ENCODE measurements at regions not wholly inside any gene's neighbourhood (a gene's known extent, or its start where the extent isn't known, plus 50 kb on each side); places are given as distances from the start of the nearest gene placed in this dataset.

- H3K27me3 ChIP-seq (ENCODE audit: insufficient read depth) = no peaks in the 10 kb centered on the region
- Mint-ChIP-seq H3K4me3 (no peak overlapping the region), H3K4me1 (peaks cover 55% of the 10 kb centered on the region), H3K9me3 (no peaks in the 10 kb centered on the region), H3K27ac (no peak overlapping the region), H3K27me3 (ENCODE audit: insufficient read depth, low read depth, poor library complexity) (peaks cover 7% of the 10 kb centered on the region), H3K36me3 (ENCODE audit: low read depth) (no peaks in the 10 kb centered on the region; the same call in 2 of the 3 replicates)
- no peak overlapping the region for H3K4me2 ChIP-seq
- H3K79me2 ChIP-seq (replicated peaks; ENCODE audit: insufficient read depth) = 0 out of 2 replicates have a peak, but pooled peaks cover 5% of the 10 kb centered on the region
- TF ChIP-seq CTCF (conservative IDR thresholded peaks at IDR 0.05; ENCODE audit: low read depth in 2 of 2) = no peak
- TF ChIP-seq STAT1 (IDR thresholded peaks at IDR 0.05; ENCODE audit: unreplicated experiment) = no peak
- TF ChIP-seq ZNF331 (CRISPR knock-in tag; IDR thresholded peaks at IDR 0.05; ENCODE audit: low read depth) = no peak
- no peak for TF ChIP-seq ZNF114 (CRISPR knock-in tag; IDR thresholded peaks at IDR 0.05)
- TF ChIP-seq ZNF462 (CRISPR knock-in tag; IDR thresholded peaks at IDR 0.05) = no peak
- no peak for TF ChIP-seq CREB1 (CRISPR knock-in tag; IDR thresholded peaks at IDR 0.05; ENCODE audit: low read depth)
- no peak for TF ChIP-seq EZH2phosphoT487 (IDR thresholded peaks at IDR 0.05; ENCODE audit: unreplicated experiment)
- TF ChIP-seq JUNB (IDR thresholded peaks at IDR 0.05; ENCODE audit: unreplicated experiment) = no peak
- TF ChIP-seq ETS1 (IDR thresholded peaks at IDR 0.05) = no peak
- no peak for TF ChIP-seq POLR2AphosphoS5 (IDR thresholded peaks at IDR 0.05; ENCODE audit: low read depth)
- TF ChIP-seq REST (IDR thresholded peaks at IDR 0.05; ENCODE audit: unreplicated experiment) = no peak
- no peak for TF ChIP-seq EZH2 (IDR thresholded peaks at IDR 0.05; ENCODE audit: low read depth, unreplicated experiment)
- no peak for TF ChIP-seq NANOG (IDR thresholded peaks at IDR 0.05; ENCODE audit: borderline replicate concordance)
- ATAC-seq (no peak; the same call in 2 of the 3 replicates), DNase-seq (ENCODE audit: low spot score) (no peak)
- H3K27ac ChIP-seq (ENCODE audit: low read depth) = no peak overlapping the region
- H3K9me2 ChIP-seq (ENCODE audit: insufficient read depth) = no peaks in the 10 kb centered on the region
- H4K20me1 ChIP-seq (replicated peaks; ENCODE audit: insufficient read depth) = no peaks in the 10 kb centered on the region
- H3K36me3 ChIP-seq (ENCODE audit: insufficient read depth) = no peaks in the 10 kb centered on the region
- H3K4me3 ChIP-seq = no peak overlapping the region
- H3K4me1 ChIP-seq (ENCODE audit: insufficient read depth) = peaks cover 28% of the 10 kb centered on the region
- H2AFZ ChIP-seq = no peak overlapping the region
- H3F3A ChIP-seq (replicated peaks; ENCODE audit: low read depth) = no peaks in the 10 kb centered on the region; the same call in 1 of the 2 replicates
Measured at GRCh38 chr6:14877758-14878157, 368.1 kb upstream of the JARID2 start.
